Psoas muscle (tissue), 7 donors: ENCODE measurements at regions not wholly inside any gene's neighbourhood (a gene's known extent, or its start where the extent isn't known, plus 50 kb on each side); places are given as distances from the start of the nearest gene placed in this dataset.

Experiments
- ATAC-seq, 4 donors: fragments of 200-7000 bp; cut with Tn5 transposase; one replicate each; pipeline ENCODE4 v1.9.1; 2020; ENCODE audit warnings: moderate library complexity in 3 of 4, mild to moderate bottlenecking in 2 of 4
- DNase-seq, 2 donors: peaks; one replicate each; pipeline ENCODE4 v3.0.0-alpha.2; 2020
- H3K27ac ChIP-seq: fragments of 200-600 bp; one replicate; pipeline ENCODE4 v1.8.0; 2022
- H3K27me3 ChIP-seq, 3 donors: fragments of 200-600 bp in 1 of 3; one replicate each; pipeline versions ENCODE4 v1.6.1 to v1.8.0; 2013 to 2022; ENCODE audit warnings: low read length in 2 of 3, mild to moderate bottlenecking in 2 of 3, moderate library complexity in 1 of 3; ENCODE audit not compliant: insufficient read depth in 3 of 3
- H3K36me3 ChIP-seq, 2 donors: fragments of 200-600 bp in 1 of 2; one replicate each; pipeline versions ENCODE4 v1.6.1 to v1.8.0; 2013 to 2022; ENCODE audit warnings: low read depth in 1 of 2, mild to moderate bottlenecking in 1 of 2, moderate library complexity in 1 of 2; ENCODE audit not compliant: insufficient read depth in 1 of 2
- H3K4me1 ChIP-seq: fragments of 200-600 bp; one replicate; pipeline ENCODE4 v1.8.0; 2022
- H3K4me3 ChIP-seq: fragments of 200-600 bp; one replicate; pipeline ENCODE4 v1.8.0; 2022; ENCODE audit warnings: mild to moderate bottlenecking
- H3K9me3 ChIP-seq: fragments of 200-600 bp; one replicate; pipeline ENCODE4 v1.8.0; 2022
- CTCF ChIP-seq: fragments of 200-600 bp; IDR thresholded peaks from one replicate; pipeline ENCODE4 v1.8.0; 2022; ENCODE audit warnings: antibody characterized with exemption
- WGBS, 3 donors: extraction: QIAGEN DNeasy Blood & Tissue Kit; methylation state at CpG; one replicate each; pipeline versions ENCODE4 v1.1.6 to v1.1.7; 2013; 5-methylcytosine and 5-hydroxymethylcytosine counted together
- intact Hi-C, 2 donors: fragments of 100-400 bp; cut with DNase I; formaldehyde crosslinking; loops; one replicate each; pipeline versions ENCODE4 v1.11.0 to v1.14.2; 2022
- donor health status: healthy with polysubstance abuse.
- donor health status: DM: no; HTN: no; CAD: no; lungs with moderate emphysema.
- donor health status: Bipolar disorder and iron deficiency.
- donor health status: healthy.
- donor health status: DM: yes; HTN: yes; CAD: no.
- donor health status: DM: no; HTN: no; CAD: no.
- donor health status: DM: yes; HTN: yes; CAD: no.

- Histone ChIP-seq H3K4me1 (no peaks in the 10 kb centered on the region), H3K36me3 (no peaks in the 10 kb centered on the region), H3K27ac (no peak overlapping the region), H3K4me3 (no peak overlapping the region), H3K27me3 (peaks cover 0 to 15% (median 1%) of the 10 kb centered on the region in 3 donors), H3K9me3 (no peaks in the 10 kb centered on the region)
- intact Hi-C loops = no loop called here
- no peak for TF ChIP-seq CTCF
- ATAC-seq = no peak
- no peak for DNase-seq
- 66 to 73% (median 66%) methylated on average over 9 of the region's 9 CpGs for WGBS, 3 donors
Measured at GRCh38 chr3:193777524-193777923, 184.5 kb downstream of the OPA1 start.

GRCh38 chr3:193778676-193779075 is 185.7 kb downstream of the OPA1 start:
- TF ChIP-seq CTCF = no peak
- no peaks in the 10 kb centered on the region for H3K36me3 ChIP-seq
- H3K27me3 ChIP-seq = peaks cover 0 to 15% (median 0%) of the 10 kb centered on the region in 3 donors
- no peaks in the 10 kb centered on the region for H3K9me3 ChIP-seq
- no peak overlapping the region for H3K27ac ChIP-seq
- H3K4me1 ChIP-seq = no peaks in the 10 kb centered on the region
- 42 to 64% (median 54%) methylated on average over 10 of the region's 10 CpGs for WGBS, 3 donors
- H3K4me3 ChIP-seq = no peak overlapping the region
- no peak for ATAC-seq
- intact Hi-C loops = no loop called here
- DNase-seq = no peak

GRCh38 chr3:193779933-193780332 is 186.9 kb downstream of the OPA1 start:
- no peak for TF ChIP-seq CTCF
- Histone ChIP-seq H3K27ac (no peak overlapping the region), H3K36me3 (no peaks in the 10 kb centered on the region), H3K27me3 (peaks cover 0 to 15% (median 0%) of the 10 kb centered on the region in 3 donors), H3K4me3 (no peak overlapping the region), H3K4me1 (no peaks in the 10 kb centered on the region), H3K9me3 (no peaks in the 10 kb centered on the region)
- ATAC-seq (no peak), DNase-seq (no peak)
- intact Hi-C loops = loop anchor here (2.0 to 10.0 kb wide), 5 partner anchors 225 to 535 kb away; partner anchors contain the start of gene HES1 (in 2 of the 2)
- 70 to 78% (median 73%) methylated on average over 6 of the region's 6 CpGs for WGBS, 3 donors

- DNase-seq (no peak), ATAC-seq (peak in 3 of 4 donors; percentile 3 to 15 (median 11))
- TF ChIP-seq CTCF = no peak
- intact Hi-C loops = loop anchor here (2.0 to 10.0 kb wide), 5 partner anchors 224 to 534 kb away; partner anchors contain the start of gene HES1 (in 2 of the 2)
- Histone ChIP-seq H3K4me3 (no peak overlapping the region), H3K4me1 (no peaks in the 10 kb centered on the region), H3K27me3 (peaks cover 0 to 15% (median 0%) of the 10 kb centered on the region in 3 donors), H3K36me3 (no peaks in the 10 kb centered on the region), H3K9me3 (no peaks in the 10 kb centered on the region), H3K27ac (no peak overlapping the region)
- WGBS, 3 donors = 41 to 48% (median 45%) methylated on average over 8 of the region's 8 CpGs
Measured at GRCh38 chr3:193780397-193780796, 187.4 kb downstream of the OPA1 start.
